ENCODE measurements at regions not wholly inside any gene's neighbourhood (a gene's known extent, or its start where the extent isn't known, plus 50 kb on each side); places are given as distances from the start of the nearest gene placed in this dataset.

DNA sequence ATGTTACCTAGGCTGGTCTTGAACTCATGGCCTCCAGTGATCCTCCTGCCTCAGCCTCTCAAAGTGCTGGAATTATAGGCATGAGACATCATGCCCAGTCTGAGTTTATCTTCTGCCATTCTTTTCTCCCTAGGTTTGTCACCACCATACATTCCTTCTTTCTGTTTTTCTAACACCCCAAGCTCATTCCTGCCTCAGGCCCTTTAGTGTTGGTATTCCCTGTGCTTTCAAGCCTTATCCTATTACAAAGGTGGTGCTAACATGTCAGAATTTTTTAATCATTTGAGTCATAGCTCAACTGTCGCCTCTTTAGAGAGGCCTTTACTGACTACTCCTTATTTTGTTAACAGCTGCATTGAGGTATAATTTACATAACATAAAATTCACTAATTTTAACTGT is 221.1 kb upstream of the PRSS16 start:
- TF ChIP-seq, protein P1, sequence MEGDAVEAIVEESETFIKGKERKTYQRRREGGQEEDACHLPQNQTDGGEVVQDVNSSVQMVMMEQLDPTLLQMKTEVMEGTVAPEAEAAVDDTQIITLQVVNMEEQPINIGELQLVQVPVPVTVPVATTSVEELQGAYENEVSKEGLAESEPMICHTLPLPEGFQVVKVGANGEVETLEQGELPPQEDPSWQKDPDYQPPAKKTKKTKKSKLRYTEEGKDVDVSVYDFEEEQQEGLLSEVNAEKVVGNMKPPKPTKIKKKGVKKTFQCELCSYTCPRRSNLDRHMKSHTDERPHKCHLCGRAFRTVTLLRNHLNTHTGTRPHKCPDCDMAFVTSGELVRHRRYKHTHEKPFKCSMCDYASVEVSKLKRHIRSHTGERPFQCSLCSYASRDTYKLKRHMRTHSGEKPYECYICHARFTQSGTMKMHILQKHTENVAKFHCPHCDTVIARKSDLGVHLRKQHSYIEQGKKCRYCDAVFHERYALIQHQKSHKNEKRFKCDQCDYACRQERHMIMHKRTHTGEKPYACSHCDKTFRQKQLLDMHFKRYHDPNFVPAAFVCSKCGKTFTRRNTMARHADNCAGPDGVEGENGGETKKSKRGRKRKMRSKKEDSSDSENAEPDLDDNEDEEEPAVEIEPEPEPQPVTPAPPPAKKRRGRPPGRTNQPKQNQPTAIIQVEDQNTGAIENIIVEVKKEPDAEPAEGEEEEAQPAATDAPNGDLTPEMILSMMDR (IDR thresholded peaks at IDR 0.05 in 2 of 3, conservative IDR thresholded peaks at IDR 0.05 in 1 of 3; ENCODE audit: control insufficient read depth in 2 of 3, extremely low read depth in 1 of 3, insufficient read depth in 1 of 3, low read depth in 3 of 3, low read length in 3 of 3): no peak
- TF ChIP-seq TBL1XR1 (IDR thresholded peaks at IDR 0.05; ENCODE audit: low read depth, low read length) (no peak), EZH2 (IDR thresholded peaks at IDR 0.05; ENCODE audit: borderline replicate concordance, control insufficient read depth, low read depth, low read length) (no peak)
- TF ChIP-seq, protein P2, sequence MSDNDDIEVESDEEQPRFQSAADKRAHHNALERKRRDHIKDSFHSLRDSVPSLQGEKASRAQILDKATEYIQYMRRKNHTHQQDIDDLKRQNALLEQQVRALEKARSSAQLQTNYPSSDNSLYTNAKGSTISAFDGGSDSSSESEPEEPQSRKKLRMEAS (IDR thresholded peaks at IDR 0.05; ENCODE audit: low read depth, low read length): no peak
